Caco-2 (cell line): ENCODE measurements at regions not wholly inside any gene's neighbourhood (a gene's known extent, or its start where the extent isn't known, plus 50 kb on each side); places are given as distances from the start of the nearest gene placed in this dataset.

Source experiments
- BruUV-seq: library from RNA; stranded (reverse); fragments of 400-500 nt; replicated peaks from 2 replicates; lab custom pipeline; 2021; lab: Mats Ljungman, UMichigan
- CTCF ChIA-PET: fragments of 300-600 bp; sonication (Branson Sonifier 250); formaldehyde crosslinking; loops from one replicate; lab custom pipeline; 2022; ENCODE audit warnings: antibody characterized with exemption; lab: Charles Lee
- POLR2A ChIA-PET: fragments of 300-600 bp; sonication (Branson Sonifier 250); formaldehyde crosslinking; loops from one replicate; lab custom pipeline; 2022; ENCODE audit warnings: antibody characterized with exemption; lab: Charles Lee
- DNase-seq, 2 experiments: peaks; one replicate each; pipeline versions ENCODE4 v3.0.0 to v3.0.0-alpha.2; 2020 to 2022
- H3K27me3 ChIP-seq: replicated peaks from 2 replicates; pipeline ENCODE4 v1.6.0; 2011; ENCODE audit warnings: low read length; ENCODE audit not compliant: control insufficient read depth, insufficient read depth
- H3K36me3 ChIP-seq: 2 replicates; pipeline ENCODE4 v1.5.1; 2011; ENCODE audit warnings: low read length; ENCODE audit not compliant: control insufficient read depth, insufficient read depth
- H3K4me1 ChIP-seq: fragments of 250-450 bp; sonication (Bioruptor Pico); 2 replicates; pipeline ENCODE4 v1.5.1; 2020; ENCODE audit warnings: mild to moderate bottlenecking
- H3K4me3 ChIP-seq: 2 replicates; pipeline ENCODE4 v1.5.1; 2011; ENCODE audit warnings: low read depth, mild to moderate bottlenecking, control low read depth, low read length
- H3K9me3 ChIP-seq: fragments of 250-450 bp; sonication (Bioruptor Pico); 2 replicates; pipeline ENCODE4 v1.5.1; 2020; ENCODE audit warnings: mild to moderate bottlenecking, moderate library complexity
- H3K27ac Mint-ChIP-seq: one replicate; pipeline ENCODE4 v1.8.0; 2022; ENCODE audit warnings: mixed read lengths; ENCODE audit not compliant: unreplicated experiment
- H3K27me3 Mint-ChIP-seq: one replicate; pipeline ENCODE4 v1.8.0; 2022; ENCODE audit warnings: mixed read lengths; ENCODE audit not compliant: insufficient read depth, unreplicated experiment
- H3K36me3 Mint-ChIP-seq: one replicate; pipeline ENCODE4 v1.8.0; 2022; ENCODE audit warnings: mild to moderate bottlenecking, mixed read lengths; ENCODE audit not compliant: insufficient read depth, unreplicated experiment
- H3K4me1 Mint-ChIP-seq: one replicate; pipeline ENCODE4 v1.8.0; 2022; ENCODE audit warnings: low read depth, mixed read lengths; ENCODE audit not compliant: unreplicated experiment
- H3K4me3 Mint-ChIP-seq: one replicate; pipeline ENCODE4 v1.8.0; 2022; ENCODE audit warnings: mild to moderate bottlenecking, moderate library complexity, mixed read lengths; ENCODE audit not compliant: unreplicated experiment
- H3K9me3 Mint-ChIP-seq: one replicate; pipeline ENCODE4 v1.8.0; 2022; ENCODE audit warnings: mixed read lengths; ENCODE audit not compliant: unreplicated experiment
- intact Hi-C: fragments of 100-400 bp; cut with micrococcal nuclease; formaldehyde crosslinking; loops from one replicate; pipeline ENCODE4 v1.10.0; 2022; ENCODE audit not compliant: unreplicated experiment
- TF ChIP-seq, protein P1 (sequence below), 2 experiments: fragments of 200-600 bp in 1 of 2; IDR thresholded peaks; 1 replicate in 1 of 2; 2 replicates in 1 of 2; pipeline versions ENCODE4 v1.5.1 to v1.8.0; 2011 to 2022; ENCODE audit warnings: antibody characterized with exemption in 1 of 2, control low read depth in 1 of 2, inconsistent platforms in 1 of 2, low read depth in 1 of 2, low read length in 1 of 2, mild to moderate bottlenecking in 1 of 2, moderate library complexity in 1 of 2; ENCODE audit not compliant: insufficient read depth in 1 of 2, severe bottlenecking in 1 of 2, unreplicated experiment in 1 of 2

DNA sequence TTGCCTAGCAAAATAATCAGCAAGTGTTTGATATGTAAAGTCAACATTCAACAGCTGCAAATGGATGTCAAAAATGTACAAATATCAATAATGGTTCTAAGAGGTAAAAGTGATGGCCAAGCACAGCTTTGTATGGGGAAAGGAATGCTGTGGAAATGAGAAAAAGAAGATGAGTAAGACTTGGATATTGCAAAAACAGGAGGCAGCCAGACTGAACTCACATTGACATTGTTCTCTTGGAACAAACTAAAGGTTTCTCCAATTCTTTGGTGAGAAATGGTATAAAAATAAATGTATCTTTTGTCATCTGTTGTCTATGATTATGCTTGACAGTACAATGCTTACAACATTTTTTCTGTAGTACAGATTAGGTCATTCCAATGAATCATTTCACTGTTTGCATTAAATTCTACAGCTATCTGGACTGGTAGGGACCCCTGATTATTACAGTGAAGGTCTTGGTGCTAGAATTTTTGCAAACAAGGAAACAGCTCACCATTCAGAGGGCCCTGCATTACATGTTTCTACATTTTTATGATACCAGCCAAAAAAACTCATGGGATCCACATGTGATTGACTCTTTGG lies 465.7 kb downstream of the NOVA1 start:
- intact Hi-C loops: no loop called here
- Histone ChIP-seq H3K9me3 (no peaks in the 10 kb centered on the region), H3K36me3 (no peaks in the 10 kb centered on the region), H3K27me3 (no peaks in the 10 kb centered on the region), H3K4me1 (no peaks in the 10 kb centered on the region), H3K4me3 (no peak overlapping the region)
- H3K4me1 Mint-ChIP-seq: no peaks in the 10 kb centered on the region
- no peak for DNase-seq
- ChIA-PET POLR2A (no interaction called here), CTCF (no interaction called here)
- peaks cover 2% of the 10 kb centered on the region for H3K9me3 Mint-ChIP-seq
- H3K27me3 Mint-ChIP-seq: no peaks in the 10 kb centered on the region
- no TSS peak for BruUV-seq
- no peak overlapping the region for H3K4me3 Mint-ChIP-seq
- TF ChIP-seq, protein P1, sequence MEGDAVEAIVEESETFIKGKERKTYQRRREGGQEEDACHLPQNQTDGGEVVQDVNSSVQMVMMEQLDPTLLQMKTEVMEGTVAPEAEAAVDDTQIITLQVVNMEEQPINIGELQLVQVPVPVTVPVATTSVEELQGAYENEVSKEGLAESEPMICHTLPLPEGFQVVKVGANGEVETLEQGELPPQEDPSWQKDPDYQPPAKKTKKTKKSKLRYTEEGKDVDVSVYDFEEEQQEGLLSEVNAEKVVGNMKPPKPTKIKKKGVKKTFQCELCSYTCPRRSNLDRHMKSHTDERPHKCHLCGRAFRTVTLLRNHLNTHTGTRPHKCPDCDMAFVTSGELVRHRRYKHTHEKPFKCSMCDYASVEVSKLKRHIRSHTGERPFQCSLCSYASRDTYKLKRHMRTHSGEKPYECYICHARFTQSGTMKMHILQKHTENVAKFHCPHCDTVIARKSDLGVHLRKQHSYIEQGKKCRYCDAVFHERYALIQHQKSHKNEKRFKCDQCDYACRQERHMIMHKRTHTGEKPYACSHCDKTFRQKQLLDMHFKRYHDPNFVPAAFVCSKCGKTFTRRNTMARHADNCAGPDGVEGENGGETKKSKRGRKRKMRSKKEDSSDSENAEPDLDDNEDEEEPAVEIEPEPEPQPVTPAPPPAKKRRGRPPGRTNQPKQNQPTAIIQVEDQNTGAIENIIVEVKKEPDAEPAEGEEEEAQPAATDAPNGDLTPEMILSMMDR (IDR thresholded peaks at IDR 0.05; ENCODE audit: insufficient read depth in 1 of 2, low read depth in 1 of 2, low read length in 1 of 2, severe bottlenecking in 1 of 2, unreplicated experiment in 1 of 2): no peak
- H3K36me3 Mint-ChIP-seq: no peaks in the 10 kb centered on the region
- no peak overlapping the region for H3K27ac Mint-ChIP-seq

DNA sequence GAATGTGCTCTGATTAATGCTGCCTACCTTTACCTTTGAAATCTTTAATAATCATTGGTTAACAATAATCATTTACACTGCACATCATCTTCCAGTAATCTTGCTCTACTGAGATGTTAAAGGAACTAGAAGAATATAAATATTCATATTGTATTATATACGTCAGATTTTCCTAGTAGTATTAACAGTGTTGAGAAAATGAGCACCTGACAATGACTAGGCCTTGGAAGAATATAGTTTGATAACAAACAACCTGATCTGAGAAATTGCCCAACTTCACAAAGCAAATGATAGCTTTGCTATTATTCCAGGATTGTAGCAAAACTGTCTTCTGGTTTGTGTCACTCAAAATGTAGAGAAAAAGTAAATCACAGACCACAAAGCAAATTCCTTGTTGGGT lies 467.1 kb downstream of the NOVA1 start:
- no TSS peak for BruUV-seq
- no peaks in the 10 kb centered on the region for H3K9me3 ChIP-seq

DNA sequence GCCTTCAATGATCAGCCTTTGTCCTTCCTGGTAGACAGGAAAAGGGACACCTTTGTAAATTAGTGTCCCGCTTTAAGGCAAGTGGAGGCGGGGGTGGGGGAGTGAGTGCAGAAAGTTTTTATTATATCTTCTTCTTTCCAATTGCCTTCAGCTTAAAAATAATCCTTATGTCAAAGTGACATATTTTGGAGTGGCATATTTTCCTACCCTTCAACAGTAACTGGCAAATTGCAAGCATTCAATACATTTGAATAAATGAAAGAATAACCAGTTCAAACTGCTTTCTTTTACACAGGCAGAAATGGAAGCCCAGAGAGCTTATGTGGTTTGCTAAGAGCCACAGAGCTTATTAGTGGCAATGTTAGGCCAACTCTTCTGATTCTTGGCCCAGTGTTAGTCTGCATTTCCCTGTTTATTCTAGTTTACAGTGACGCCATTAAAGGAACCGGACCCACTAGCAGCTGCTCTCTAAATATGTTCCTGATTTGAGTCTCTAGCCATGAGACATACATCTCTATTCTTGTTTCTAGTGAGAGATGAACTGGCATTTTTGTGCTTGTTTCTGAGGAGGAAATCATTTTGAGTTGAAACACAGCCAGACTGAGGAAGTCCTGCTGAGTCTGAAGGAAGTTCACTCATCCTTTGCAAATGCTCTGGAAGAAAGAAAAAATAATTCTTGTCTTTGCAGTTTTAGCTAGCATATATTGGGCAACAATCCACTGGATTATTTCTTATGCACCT lies 468.7 kb downstream of the NOVA1 start:
- H3K36me3 ChIP-seq: no peaks in the 10 kb centered on the region
- no peaks in the 10 kb centered on the region for H3K36me3 Mint-ChIP-seq
- H3K4me1 Mint-ChIP-seq: no peaks in the 10 kb centered on the region
- H3K4me1 ChIP-seq: no peaks in the 10 kb centered on the region
- H3K4me3 Mint-ChIP-seq: no peak overlapping the region
- no peak for DNase-seq
- intact Hi-C loops: no loop called here
- no peaks in the 10 kb centered on the region for H3K27me3 Mint-ChIP-seq
- POLR2A ChIA-PET: no interaction called here
- BruUV-seq: no TSS peak
- H3K27me3 ChIP-seq: no peaks in the 10 kb centered on the region
- H3K27ac Mint-ChIP-seq: no peak overlapping the region
- no peak overlapping the region for H3K4me3 ChIP-seq
- CTCF ChIA-PET: no interaction called here
- H3K9me3 ChIP-seq: no peaks in the 10 kb centered on the region
- H3K9me3 Mint-ChIP-seq: no peaks in the 10 kb centered on the region
- TF ChIP-seq, protein P1 (IDR thresholded peaks at IDR 0.05; ENCODE audit: insufficient read depth in 1 of 2, low read depth in 1 of 2, low read length in 1 of 2, severe bottlenecking in 1 of 2, unreplicated experiment in 1 of 2): no peak

More for the DNA sequence above, 467.1 kb downstream of the NOVA1 start:
- TF ChIP-seq, protein P1 (IDR thresholded peaks at IDR 0.05; ENCODE audit: insufficient read depth in 1 of 2, low read depth in 1 of 2, low read length in 1 of 2, severe bottlenecking in 1 of 2, unreplicated experiment in 1 of 2): no peak
- POLR2A ChIA-PET: no interaction called here
- Mint-ChIP-seq H3K27ac (no peak overlapping the region), H3K9me3 (no peaks in the 10 kb centered on the region), H3K4me1 (no peaks in the 10 kb centered on the region), H3K4me3 (no peak overlapping the region), H3K36me3 (no peaks in the 10 kb centered on the region), H3K27me3 (no peaks in the 10 kb centered on the region)
- DNase-seq: no peak
- H3K27me3 ChIP-seq: no peaks in the 10 kb centered on the region
- no peak overlapping the region for H3K4me3 ChIP-seq
- H3K36me3 ChIP-seq: no peaks in the 10 kb centered on the region
- intact Hi-C loops: no loop called here
- H3K4me1 ChIP-seq: no peaks in the 10 kb centered on the region
- CTCF ChIA-PET: no interaction called here
